BLaER1 (cell line): ENCODE measurements at regions not wholly inside any gene's neighbourhood (a gene's known extent, or its start where the extent isn't known, plus 50 kb on each side); places are given as distances from the start of the nearest gene placed in this dataset.
"Not testable (repeated sequence)": the region's sequence is repeated elsewhere in the genome, so short reads cannot be mapped to it uniquely, and the experiment has no call there.

ENCODE experiments used
- H3K27ac ChIP-seq: shearing (Covaris generic); formaldehyde crosslinking; 2 replicates; pipeline ENCODE4 v1.8.1; 2022
- H3K27me3 ChIP-seq: shearing (Covaris generic); formaldehyde crosslinking; 2 replicates; pipeline ENCODE4 v1.8.1; 2022
- H3K36me3 ChIP-seq: shearing (Covaris generic); formaldehyde crosslinking; 2 replicates; pipeline ENCODE4 v1.8.1; 2022
- H3K4me1 ChIP-seq: shearing (Covaris generic); formaldehyde crosslinking; 2 replicates; pipeline ENCODE4 v1.8.1; 2022
- H3K4me2 ChIP-seq: shearing (Covaris generic); formaldehyde crosslinking; 2 replicates; pipeline ENCODE4 v1.8.1; 2022
- H3K4me3 ChIP-seq: shearing (Covaris generic); formaldehyde crosslinking; 2 replicates; pipeline ENCODE4 v1.8.1; 2022
- H3K9ac ChIP-seq: shearing (Covaris generic); formaldehyde crosslinking; 2 replicates; pipeline ENCODE4 v1.8.1; 2022
- H3K9me3 ChIP-seq: shearing (Covaris generic); formaldehyde crosslinking; 2 replicates; pipeline ENCODE4 v1.8.1; 2022
- H4K20me1 ChIP-seq: shearing (Covaris generic); formaldehyde crosslinking; 2 replicates; pipeline ENCODE4 v1.8.1; 2022
- Cebpa-rat ChIP-seq: shearing (Covaris generic); IDR thresholded peaks from 2 replicates; pipeline ENCODE4 v1.8.1; 2022

GRCh38 chr4:9709724-9710123 lies 71.7 kb upstream of the DRD5 start:
- Histone ChIP-seq H4K20me1 (no peaks in the 10 kb centered on the region), H3K9me3 (no peaks in the 10 kb centered on the region), H3K4me2 (no peak overlapping the region), H3K27ac (no peak overlapping the region), H3K4me1 (peaks cover 39% of the 10 kb centered on the region), H3K27me3 (no peaks in the 10 kb centered on the region), H3K4me3 (no peak overlapping the region), H3K9ac (no peak overlapping the region), H3K36me3 (no peaks in the 10 kb centered on the region)
- TF ChIP-seq Cebpa-rat, result no peak

GRCh38 chr4:9715271-9715670 lies 66.2 kb upstream of the DRD5 start:
- H3K9me3 ChIP-seq, H3K27ac ChIP-seq, H3K4me2 ChIP-seq, H3K36me3 ChIP-seq, H3K9ac ChIP-seq, H3K4me1 ChIP-seq, H3K4me3 ChIP-seq, H3K27me3 ChIP-seq, H4K20me1 ChIP-seq: not testable (repeated sequence)

GRCh38 chr4:9716093-9716492 lies 65.3 kb upstream of the DRD5 start:
- Histone ChIP-seq H3K9me3 (no peaks in the 10 kb centered on the region), H3K4me2 (no peak overlapping the region), H3K36me3 (no peaks in the 10 kb centered on the region), H3K9ac (no peak overlapping the region), H3K27me3 (no peaks in the 10 kb centered on the region), H4K20me1 (no peaks in the 10 kb centered on the region), H3K27ac (no peak overlapping the region), H3K4me3 (no peak overlapping the region), H3K4me1 (peaks cover 8% of the 10 kb centered on the region; the same call in 1 of the 2 replicates)
- TF ChIP-seq Cebpa-rat, result no peak

- H3K4me1 ChIP-seq, H3K27ac ChIP-seq, H3K36me3 ChIP-seq, H3K9ac ChIP-seq, H3K9me3 ChIP-seq, H4K20me1 ChIP-seq, H3K4me3 ChIP-seq, H3K27me3 ChIP-seq, H3K4me2 ChIP-seq: not testable (repeated sequence)
Measured at GRCh38 chr4:9718246-9718939, 63.0 kb upstream of the DRD5 start.

GRCh38 chr4:9722131-9722530 lies 59.3 kb upstream of the DRD5 start:
- not testable (repeated sequence) for H4K20me1 ChIP-seq, H3K27me3 ChIP-seq, H3K4me3 ChIP-seq, H3K9me3 ChIP-seq, H3K36me3 ChIP-seq, H3K4me2 ChIP-seq, H3K4me1 ChIP-seq, H3K9ac ChIP-seq, H3K27ac ChIP-seq
